ENCODE measurements at regions not wholly inside any gene's neighbourhood (a gene's known extent, or its start where the extent isn't known, plus 50 kb on each side); places are given as distances from the start of the nearest gene placed in this dataset.

DNA sequence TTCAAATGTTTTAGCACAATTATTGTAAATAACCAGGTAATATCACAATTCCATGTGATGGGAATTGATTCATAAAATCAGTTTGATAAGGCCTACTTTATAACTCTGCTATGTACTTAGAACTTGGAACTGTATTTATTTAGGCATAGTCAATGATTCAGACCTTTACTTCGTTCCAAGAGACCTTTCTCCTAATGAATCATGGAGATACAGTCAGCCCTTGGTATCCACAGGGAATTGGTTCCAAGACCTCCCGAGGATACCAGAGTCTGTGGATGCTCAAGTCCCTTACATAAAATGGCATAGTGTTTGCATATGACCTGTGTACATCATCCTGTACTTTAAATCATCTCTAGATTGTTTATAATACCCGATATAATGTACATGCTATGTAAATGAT, 60.8 kb upstream of the UMPS start:
- no peaks in the 10 kb centered on the region for H3K36me3 ChIP-seq (ENCODE audit: control insufficient read depth, insufficient read depth, low read length)
- ChIA-PET POLR2A (no interaction called here), CTCF (no interaction called here)
- H3K4me1 ChIP-seq (ENCODE audit: control insufficient read depth, insufficient read depth, low read length): no peaks in the 10 kb centered on the region
- intact Hi-C loops (cut with micrococcal nuclease; ENCODE audit: unreplicated experiment): no loop called here
- no peak overlapping the region for H3K4me3 ChIP-seq (ENCODE audit: low read depth in 2 of 2, low read length in 2 of 2)
- ATAC-seq (no peak), DNase-seq (ENCODE audit: low read depth, low spot score) (no peak)
- in situ Hi-C loops (cut with HindIII; ENCODE audit: low pct_unique_long_range_greater_than_20kb, low sequenced_read_pairs): no loop called here
- no peak overlapping the region for H3K27ac ChIP-seq (ENCODE audit: low read length)
- H3K27me3 ChIP-seq (ENCODE audit: control insufficient read depth, insufficient read depth, low read length): peaks cover 12% of the 10 kb centered on the region; the same call in 1 of the 2 replicates
- H3K9me3 ChIP-seq (ENCODE audit: control insufficient read depth, insufficient read depth, low read depth, low read length): no peaks in the 10 kb centered on the region
- no TSS peak for BruUV-seq (replicated peaks)
- TF ChIP-seq, protein P1, sequence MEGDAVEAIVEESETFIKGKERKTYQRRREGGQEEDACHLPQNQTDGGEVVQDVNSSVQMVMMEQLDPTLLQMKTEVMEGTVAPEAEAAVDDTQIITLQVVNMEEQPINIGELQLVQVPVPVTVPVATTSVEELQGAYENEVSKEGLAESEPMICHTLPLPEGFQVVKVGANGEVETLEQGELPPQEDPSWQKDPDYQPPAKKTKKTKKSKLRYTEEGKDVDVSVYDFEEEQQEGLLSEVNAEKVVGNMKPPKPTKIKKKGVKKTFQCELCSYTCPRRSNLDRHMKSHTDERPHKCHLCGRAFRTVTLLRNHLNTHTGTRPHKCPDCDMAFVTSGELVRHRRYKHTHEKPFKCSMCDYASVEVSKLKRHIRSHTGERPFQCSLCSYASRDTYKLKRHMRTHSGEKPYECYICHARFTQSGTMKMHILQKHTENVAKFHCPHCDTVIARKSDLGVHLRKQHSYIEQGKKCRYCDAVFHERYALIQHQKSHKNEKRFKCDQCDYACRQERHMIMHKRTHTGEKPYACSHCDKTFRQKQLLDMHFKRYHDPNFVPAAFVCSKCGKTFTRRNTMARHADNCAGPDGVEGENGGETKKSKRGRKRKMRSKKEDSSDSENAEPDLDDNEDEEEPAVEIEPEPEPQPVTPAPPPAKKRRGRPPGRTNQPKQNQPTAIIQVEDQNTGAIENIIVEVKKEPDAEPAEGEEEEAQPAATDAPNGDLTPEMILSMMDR (IDR thresholded peaks at IDR 0.05): no peak
- TF ChIP-seq, protein P2, sequence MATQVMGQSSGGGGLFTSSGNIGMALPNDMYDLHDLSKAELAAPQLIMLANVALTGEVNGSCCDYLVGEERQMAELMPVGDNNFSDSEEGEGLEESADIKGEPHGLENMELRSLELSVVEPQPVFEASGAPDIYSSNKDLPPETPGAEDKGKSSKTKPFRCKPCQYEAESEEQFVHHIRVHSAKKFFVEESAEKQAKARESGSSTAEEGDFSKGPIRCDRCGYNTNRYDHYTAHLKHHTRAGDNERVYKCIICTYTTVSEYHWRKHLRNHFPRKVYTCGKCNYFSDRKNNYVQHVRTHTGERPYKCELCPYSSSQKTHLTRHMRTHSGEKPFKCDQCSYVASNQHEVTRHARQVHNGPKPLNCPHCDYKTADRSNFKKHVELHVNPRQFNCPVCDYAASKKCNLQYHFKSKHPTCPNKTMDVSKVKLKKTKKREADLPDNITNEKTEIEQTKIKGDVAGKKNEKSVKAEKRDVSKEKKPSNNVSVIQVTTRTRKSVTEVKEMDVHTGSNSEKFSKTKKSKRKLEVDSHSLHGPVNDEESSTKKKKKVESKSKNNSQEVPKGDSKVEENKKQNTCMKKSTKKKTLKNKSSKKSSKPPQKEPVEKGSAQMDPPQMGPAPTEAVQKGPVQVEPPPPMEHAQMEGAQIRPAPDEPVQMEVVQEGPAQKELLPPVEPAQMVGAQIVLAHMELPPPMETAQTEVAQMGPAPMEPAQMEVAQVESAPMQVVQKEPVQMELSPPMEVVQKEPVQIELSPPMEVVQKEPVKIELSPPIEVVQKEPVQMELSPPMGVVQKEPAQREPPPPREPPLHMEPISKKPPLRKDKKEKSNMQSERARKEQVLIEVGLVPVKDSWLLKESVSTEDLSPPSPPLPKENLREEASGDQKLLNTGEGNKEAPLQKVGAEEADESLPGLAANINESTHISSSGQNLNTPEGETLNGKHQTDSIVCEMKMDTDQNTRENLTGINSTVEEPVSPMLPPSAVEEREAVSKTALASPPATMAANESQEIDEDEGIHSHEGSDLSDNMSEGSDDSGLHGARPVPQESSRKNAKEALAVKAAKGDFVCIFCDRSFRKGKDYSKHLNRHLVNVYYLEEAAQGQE (IDR thresholded peaks at IDR 0.05; ENCODE audit: insufficient read depth in 1 of 2, low read depth in 2 of 2, low read length in 1 of 2): no peak
- TF ChIP-seq SIN3A (IDR thresholded peaks at IDR 0.05; ENCODE audit: borderline replicate concordance, insufficient read depth, low read depth, low read length) (no peak), POLR2AphosphoS5 (IDR thresholded peaks at IDR 0.05; ENCODE audit: low read depth, low read length) (no peak), TCF7L2 (IDR thresholded peaks at IDR 0.05; ENCODE audit: low read depth, low read length) (no peak)

DNA sequence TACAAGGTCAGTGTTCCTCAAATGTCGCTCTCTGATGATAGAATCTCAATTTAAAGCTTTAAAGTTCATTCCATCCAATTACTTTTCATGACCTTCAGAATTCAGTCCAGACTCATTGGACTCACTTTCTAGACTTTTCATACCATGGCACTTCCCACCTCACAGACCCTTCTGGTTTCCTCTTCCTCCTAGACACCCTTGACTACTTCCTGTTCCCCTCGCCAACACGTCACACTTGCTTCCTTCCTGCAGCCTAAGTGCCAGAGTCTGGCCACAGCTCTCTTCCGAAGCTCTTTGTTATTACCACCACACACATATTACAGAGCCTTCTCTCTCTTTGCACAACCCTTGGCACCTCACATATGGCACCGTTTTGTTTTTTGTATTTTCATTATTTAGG, 59.1 kb upstream of the UMPS start:
- H3K36me3 ChIP-seq (ENCODE audit: control insufficient read depth, insufficient read depth, low read length): no peaks in the 10 kb centered on the region
- ChIA-PET POLR2A (interaction anchor here (0.8 kb wide), 1 partner anchor 15 kb away, joined by 3 read pairs; no protein-coding TSS in a partner anchor), CTCF (no interaction called here)
- no peak overlapping the region for H3K4me3 ChIP-seq (ENCODE audit: low read depth in 2 of 2, low read length in 2 of 2)
- H3K27me3 ChIP-seq (ENCODE audit: control insufficient read depth, insufficient read depth, low read length): peaks cover 12% of the 10 kb centered on the region; the same call in 1 of the 2 replicates
- DNase-seq (ENCODE audit: low read depth, low spot score): no peak
- no TSS peak for BruUV-seq (replicated peaks)
- in situ Hi-C loops (cut with HindIII; ENCODE audit: low pct_unique_long_range_greater_than_20kb, low sequenced_read_pairs): no loop called here
- TF ChIP-seq, protein P2 (IDR thresholded peaks at IDR 0.05; ENCODE audit: insufficient read depth in 1 of 2, low read depth in 2 of 2, low read length in 1 of 2): no peak
- TF ChIP-seq, protein P1 (IDR thresholded peaks at IDR 0.05): no peak
- TF ChIP-seq POLR2AphosphoS5 (IDR thresholded peaks at IDR 0.05; ENCODE audit: low read depth, low read length) (no peak), TCF7L2 (IDR thresholded peaks at IDR 0.05; ENCODE audit: low read depth, low read length) (no peak), SIN3A (IDR thresholded peaks at IDR 0.05; ENCODE audit: borderline replicate concordance, insufficient read depth, low read depth, low read length) (no peak)
- H3K9me3 ChIP-seq (ENCODE audit: control insufficient read depth, insufficient read depth, low read depth, low read length): no peaks in the 10 kb centered on the region
- intact Hi-C loops (cut with micrococcal nuclease; ENCODE audit: unreplicated experiment): no loop called here
- H3K4me1 ChIP-seq (ENCODE audit: control insufficient read depth, insufficient read depth, low read length): no peaks in the 10 kb centered on the region
- ATAC-seq: no peak
- no peak overlapping the region for H3K27ac ChIP-seq (ENCODE audit: low read length)
